M059J (cell line): ENCODE measurements at regions not wholly inside any gene's neighbourhood (a gene's known extent, or its start where the extent isn't known, plus 50 kb on each side); places are given as distances from the start of the nearest gene placed in this dataset.
"Not testable (repeated sequence)": the region's sequence is repeated elsewhere in the genome, so short reads cannot be mapped to it uniquely, and the experiment has no call there.

Experiments
- DNase-seq: peaks from one replicate; pipeline ENCODE4 v3.0.0-alpha.2; 2012; ENCODE audit warnings: low read depth

DNA sequence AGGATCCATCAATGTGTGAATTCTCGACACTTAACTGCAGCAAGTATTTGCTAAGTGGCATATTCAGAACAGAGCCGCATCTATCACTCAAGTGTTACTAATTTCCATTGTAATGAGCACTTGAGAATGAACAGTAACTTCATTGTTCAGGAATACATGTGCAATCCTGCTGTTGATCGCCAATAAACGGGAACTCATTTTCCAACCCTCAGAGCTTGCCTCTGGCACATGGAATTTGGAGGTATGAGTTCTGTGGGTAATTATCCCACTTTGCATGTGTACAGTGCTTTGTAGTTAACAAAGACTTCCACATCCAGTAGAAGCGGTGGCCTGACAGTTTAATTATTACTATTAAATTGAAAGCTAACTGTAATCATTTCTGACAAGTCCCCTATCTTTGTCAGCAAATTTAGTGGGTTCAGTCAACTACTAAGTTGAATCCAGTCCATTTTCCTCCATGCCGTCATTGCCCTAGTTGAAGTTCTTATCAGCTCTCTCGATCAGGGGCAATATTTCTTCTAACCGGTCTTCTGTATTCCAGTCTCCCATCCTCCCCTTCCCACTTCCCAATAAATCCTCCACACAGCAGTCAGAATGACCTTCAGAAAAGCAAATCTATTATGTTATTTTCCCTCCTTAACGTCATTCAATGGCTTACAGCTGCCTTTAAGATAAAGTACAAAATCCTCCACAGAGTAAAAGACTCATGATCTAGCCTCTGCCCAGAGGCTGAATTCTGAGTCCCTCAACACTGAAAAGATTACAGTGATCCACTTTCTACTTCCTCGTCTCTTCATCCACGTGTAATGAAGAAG lies 62.4 kb upstream of the GBA3 start:
- not testable (repeated sequence) for DNase-seq

GRCh38 chr4:22631167-22631566 lies 61.6 kb upstream of the GBA3 start:
- DNase-seq: not testable (repeated sequence)

DNA sequence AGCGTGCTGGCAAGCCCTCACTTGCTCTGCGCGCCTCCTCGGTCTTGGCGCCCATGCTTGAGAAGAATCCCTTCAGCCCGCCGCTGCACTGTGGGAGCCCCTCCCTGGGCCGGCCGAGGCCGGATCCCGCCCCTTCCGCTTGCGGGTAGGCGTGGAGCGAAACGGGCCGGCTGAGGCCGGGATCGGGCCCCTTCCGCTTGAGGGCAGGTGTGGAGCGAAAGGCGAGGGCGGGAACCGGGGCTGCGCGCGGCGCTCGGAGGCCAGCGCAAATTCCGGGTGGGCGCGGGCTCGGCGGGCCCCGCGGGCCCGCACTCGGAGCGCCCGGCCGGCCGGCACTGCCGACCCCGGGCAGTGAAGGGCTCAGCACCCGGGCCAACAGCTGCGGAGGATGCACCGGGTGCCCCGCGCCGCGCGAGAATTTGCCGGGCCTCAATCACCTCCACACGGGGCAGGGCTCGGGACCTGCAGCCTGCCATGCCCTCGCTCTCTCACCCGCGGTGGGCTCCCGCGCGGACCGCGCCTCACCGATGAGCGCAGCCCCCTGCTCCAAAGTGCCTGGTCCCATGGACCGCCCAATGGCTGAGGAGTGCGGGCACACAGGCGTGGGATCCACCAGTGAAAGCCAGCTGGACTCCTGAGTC lies 58.1 kb upstream of the GBA3 start:
- DNase-seq: no peak

DNA sequence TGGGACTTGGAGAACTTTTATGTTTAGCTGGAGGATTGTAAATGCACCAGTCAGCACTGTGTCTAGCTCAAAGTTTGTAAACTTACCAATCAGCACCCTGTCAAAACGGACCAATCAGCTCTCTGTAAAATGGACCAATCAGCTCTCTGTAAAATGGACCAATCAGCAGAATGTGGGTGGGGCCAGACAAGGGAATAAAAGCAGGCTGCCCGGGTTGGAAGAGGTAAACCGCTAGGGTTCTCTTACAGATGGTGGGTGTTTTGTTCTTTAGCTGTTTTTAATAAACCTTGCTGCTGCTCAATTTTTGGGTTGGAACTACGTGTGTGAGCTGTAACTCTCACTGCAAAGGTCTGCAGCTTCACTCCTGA lies 57.6 kb upstream of the GBA3 start:
- DNase-seq: not testable (repeated sequence)

GRCh38 chr4:22635692-22636091 lies 57.0 kb upstream of the GBA3 start:
- no peak for DNase-seq

GRCh38 chr4:22637306-22637705 lies 55.4 kb upstream of the GBA3 start:
- no peak for DNase-seq
